Lower leg skin (tissue), 3 donors: ENCODE measurements at regions not wholly inside any gene's neighbourhood (a gene's known extent, or its start where the extent isn't known, plus 50 kb on each side); places are given as distances from the start of the nearest gene placed in this dataset.

Experiments
- POLR2A ChIP-seq, 2 donors: fragments of 450-650 bp; IDR thresholded peaks; one replicate each; pipeline ENCODE4 v1.6.1; 2016 to 2017; ENCODE audit warnings: antibody characterized with exemption in 2 of 2, mild to moderate bottlenecking in 1 of 2, moderate library complexity in 1 of 2
- TF ChIP-seq, protein P1 (sequence below), 3 donors: fragments of 450-650 bp; IDR thresholded peaks; one replicate each; pipeline ENCODE4 v1.5.1; 2016; ENCODE audit warnings: antibody characterized with exemption in 3 of 3, mild to moderate bottlenecking in 3 of 3, moderate library complexity in 2 of 3

DNA sequence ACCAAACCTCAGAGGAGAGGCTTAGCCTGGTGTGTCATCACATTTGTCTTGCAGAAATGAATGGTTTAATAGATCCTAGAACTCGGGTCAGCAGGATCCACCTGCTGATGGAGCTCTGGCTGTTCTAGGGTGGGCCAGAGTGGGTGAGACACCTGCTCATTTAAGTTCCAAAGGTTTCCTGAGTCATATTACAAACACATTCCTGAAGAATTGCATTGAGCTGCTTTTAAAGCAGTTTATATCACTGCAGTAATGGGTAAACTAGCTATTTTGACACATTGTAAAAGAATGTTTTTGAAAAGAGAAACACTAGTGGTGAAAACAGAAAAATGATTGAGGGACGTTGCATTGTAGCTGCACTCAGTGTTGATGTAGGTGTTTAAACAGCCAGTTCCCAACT is 175.3 kb upstream of the TCF4 start:
- TF ChIP-seq, protein P1, sequence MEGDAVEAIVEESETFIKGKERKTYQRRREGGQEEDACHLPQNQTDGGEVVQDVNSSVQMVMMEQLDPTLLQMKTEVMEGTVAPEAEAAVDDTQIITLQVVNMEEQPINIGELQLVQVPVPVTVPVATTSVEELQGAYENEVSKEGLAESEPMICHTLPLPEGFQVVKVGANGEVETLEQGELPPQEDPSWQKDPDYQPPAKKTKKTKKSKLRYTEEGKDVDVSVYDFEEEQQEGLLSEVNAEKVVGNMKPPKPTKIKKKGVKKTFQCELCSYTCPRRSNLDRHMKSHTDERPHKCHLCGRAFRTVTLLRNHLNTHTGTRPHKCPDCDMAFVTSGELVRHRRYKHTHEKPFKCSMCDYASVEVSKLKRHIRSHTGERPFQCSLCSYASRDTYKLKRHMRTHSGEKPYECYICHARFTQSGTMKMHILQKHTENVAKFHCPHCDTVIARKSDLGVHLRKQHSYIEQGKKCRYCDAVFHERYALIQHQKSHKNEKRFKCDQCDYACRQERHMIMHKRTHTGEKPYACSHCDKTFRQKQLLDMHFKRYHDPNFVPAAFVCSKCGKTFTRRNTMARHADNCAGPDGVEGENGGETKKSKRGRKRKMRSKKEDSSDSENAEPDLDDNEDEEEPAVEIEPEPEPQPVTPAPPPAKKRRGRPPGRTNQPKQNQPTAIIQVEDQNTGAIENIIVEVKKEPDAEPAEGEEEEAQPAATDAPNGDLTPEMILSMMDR (IDR thresholded peaks at IDR 0.05) = no peak
- TF ChIP-seq POLR2A (IDR thresholded peaks at IDR 0.05) = no peak
